ENCODE measurements at regions not wholly inside any gene's neighbourhood (a gene's known extent, or its start where the extent isn't known, plus 50 kb on each side); places are given as distances from the start of the nearest gene placed in this dataset.
A peak's percentile ranks its signal among the peaks of the same experiment; 100 is the strongest.

DNA sequence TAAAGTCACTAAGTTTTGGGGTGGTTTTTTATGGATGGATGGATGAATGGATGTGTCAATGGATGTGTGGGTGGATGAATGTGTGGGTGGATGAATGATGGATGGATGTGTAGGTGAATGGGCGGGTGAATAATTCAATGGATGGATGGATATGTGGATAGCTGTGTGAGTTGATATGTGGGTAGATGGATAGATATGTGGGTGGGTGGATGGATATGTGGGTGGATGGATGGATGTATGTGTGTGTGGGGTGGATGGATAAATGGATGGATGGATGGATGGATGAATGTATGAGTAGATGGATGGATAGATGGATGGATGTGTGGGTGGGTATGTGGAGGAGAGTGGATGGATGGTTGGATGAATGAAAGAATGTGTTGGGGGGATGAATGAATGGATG lies 310.1 kb upstream of the C16orf82 start:
- TF ChIP-seq, protein P1, sequence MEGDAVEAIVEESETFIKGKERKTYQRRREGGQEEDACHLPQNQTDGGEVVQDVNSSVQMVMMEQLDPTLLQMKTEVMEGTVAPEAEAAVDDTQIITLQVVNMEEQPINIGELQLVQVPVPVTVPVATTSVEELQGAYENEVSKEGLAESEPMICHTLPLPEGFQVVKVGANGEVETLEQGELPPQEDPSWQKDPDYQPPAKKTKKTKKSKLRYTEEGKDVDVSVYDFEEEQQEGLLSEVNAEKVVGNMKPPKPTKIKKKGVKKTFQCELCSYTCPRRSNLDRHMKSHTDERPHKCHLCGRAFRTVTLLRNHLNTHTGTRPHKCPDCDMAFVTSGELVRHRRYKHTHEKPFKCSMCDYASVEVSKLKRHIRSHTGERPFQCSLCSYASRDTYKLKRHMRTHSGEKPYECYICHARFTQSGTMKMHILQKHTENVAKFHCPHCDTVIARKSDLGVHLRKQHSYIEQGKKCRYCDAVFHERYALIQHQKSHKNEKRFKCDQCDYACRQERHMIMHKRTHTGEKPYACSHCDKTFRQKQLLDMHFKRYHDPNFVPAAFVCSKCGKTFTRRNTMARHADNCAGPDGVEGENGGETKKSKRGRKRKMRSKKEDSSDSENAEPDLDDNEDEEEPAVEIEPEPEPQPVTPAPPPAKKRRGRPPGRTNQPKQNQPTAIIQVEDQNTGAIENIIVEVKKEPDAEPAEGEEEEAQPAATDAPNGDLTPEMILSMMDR (IDR thresholded peaks at IDR 0.05; ENCODE audit: insufficient read depth, low read length, poor library complexity, severe bottlenecking): no peak
- no peak for DNase-seq (ENCODE audit: low read depth)
- no peaks in the 10 kb centered on the region for H3K36me3 ChIP-seq (ENCODE audit: control insufficient read depth, insufficient read depth, low read length)
- no peak overlapping the region for H3K4me3 ChIP-seq (ENCODE audit: low read depth, low read length)
- no peaks in the 10 kb centered on the region for H3K27me3 ChIP-seq (ENCODE audit: control insufficient read depth, insufficient read depth, low read length)

DNA sequence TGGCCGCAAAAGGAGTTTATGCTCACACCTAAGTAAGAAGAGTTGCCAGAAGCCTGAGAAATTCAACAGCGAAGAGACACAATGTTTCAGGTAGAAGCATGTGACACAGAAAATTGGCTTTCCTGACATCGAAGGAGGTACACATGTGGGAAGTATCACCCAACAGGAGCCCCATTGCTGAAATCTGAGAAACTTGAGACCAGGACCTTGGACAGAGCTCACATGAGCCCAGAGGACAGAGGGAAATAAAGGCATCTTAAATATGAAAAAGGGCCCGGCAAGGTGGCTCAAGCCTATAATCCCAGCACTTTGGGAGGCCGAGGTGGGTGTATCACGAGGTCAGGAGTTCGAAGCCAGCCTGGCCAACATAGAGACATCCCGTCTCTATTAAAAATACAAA lies 304.1 kb upstream of the C16orf82 start:
- Histone ChIP-seq H3K4me3 (ENCODE audit: low read depth, low read length) (no peak overlapping the region), H3K36me3 (ENCODE audit: control insufficient read depth, insufficient read depth, low read length) (no peaks in the 10 kb centered on the region), H3K27me3 (ENCODE audit: control insufficient read depth, insufficient read depth, low read length) (no peaks in the 10 kb centered on the region)
- TF ChIP-seq, protein P1 (IDR thresholded peaks at IDR 0.05; ENCODE audit: insufficient read depth, low read length, poor library complexity, severe bottlenecking): no peak
- DNase-seq (ENCODE audit: low read depth): no peak

DNA sequence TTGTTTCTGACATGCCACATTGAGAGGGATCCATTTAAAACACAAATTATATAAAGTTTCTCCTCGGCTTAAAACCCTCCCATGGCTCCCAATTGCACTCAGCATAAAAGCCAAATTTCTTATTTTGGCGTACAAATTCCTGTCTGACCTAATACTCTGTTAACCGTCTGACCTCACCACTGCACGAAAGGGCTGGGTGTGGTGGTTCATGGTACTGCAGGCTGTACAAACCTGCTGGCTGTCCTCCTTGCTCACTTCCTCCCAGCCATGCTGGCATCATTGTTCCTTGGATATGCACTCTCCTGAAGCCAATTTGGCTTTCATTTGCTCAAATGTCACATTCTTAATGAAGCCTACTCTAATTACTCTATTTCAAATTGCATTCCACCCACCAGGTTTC lies 301.6 kb upstream of the C16orf82 start:
- H3K27me3 ChIP-seq (ENCODE audit: control insufficient read depth, insufficient read depth, low read length): no peaks in the 10 kb centered on the region
- no peaks in the 10 kb centered on the region for H3K36me3 ChIP-seq (ENCODE audit: control insufficient read depth, insufficient read depth, low read length)
- TF ChIP-seq, protein P1 (IDR thresholded peaks at IDR 0.05; ENCODE audit: insufficient read depth, low read length, poor library complexity, severe bottlenecking): peak; percentile 13
- no peak for DNase-seq (ENCODE audit: low read depth)
- H3K4me3 ChIP-seq (ENCODE audit: low read depth, low read length): no peak overlapping the region

DNA sequence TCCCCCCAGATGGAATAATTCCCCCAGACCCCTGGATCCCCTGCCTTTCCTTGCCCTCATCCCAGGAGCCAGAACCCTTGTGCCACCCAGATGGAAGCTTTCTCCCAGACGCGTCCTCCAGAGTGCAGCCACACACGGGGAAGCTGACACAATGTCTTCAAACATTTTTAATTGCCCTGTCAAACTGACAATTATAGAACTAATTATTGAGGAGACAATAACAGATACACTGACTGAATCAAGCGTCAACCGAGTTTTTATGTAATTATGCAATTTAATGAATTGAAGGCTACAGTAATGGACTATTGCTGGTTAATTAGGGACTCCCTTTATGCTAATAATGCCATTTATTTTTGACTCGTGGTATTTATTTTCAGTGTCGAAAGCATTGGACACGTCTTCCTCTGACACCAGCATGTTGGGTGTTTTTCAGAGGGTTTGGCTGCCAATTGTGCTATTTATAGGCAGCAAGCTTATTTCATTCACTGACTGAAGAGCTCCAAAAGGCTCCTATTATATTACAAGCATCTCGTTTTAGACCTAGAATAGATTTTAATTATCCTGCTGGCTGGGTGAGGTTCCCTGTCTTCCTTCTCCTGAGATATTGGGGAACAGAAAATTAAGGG lies 298.2 kb upstream of the C16orf82 start:
- H3K36me3 ChIP-seq (ENCODE audit: control insufficient read depth, insufficient read depth, low read length): no peaks in the 10 kb centered on the region
- H3K27me3 ChIP-seq (ENCODE audit: control insufficient read depth, insufficient read depth, low read length): no peaks in the 10 kb centered on the region
- H3K4me3 ChIP-seq (ENCODE audit: low read depth, low read length): no peak overlapping the region
- no peak for DNase-seq (ENCODE audit: low read depth)
- TF ChIP-seq, protein P1 (IDR thresholded peaks at IDR 0.05; ENCODE audit: insufficient read depth, low read length, poor library complexity, severe bottlenecking): no peak

DNA sequence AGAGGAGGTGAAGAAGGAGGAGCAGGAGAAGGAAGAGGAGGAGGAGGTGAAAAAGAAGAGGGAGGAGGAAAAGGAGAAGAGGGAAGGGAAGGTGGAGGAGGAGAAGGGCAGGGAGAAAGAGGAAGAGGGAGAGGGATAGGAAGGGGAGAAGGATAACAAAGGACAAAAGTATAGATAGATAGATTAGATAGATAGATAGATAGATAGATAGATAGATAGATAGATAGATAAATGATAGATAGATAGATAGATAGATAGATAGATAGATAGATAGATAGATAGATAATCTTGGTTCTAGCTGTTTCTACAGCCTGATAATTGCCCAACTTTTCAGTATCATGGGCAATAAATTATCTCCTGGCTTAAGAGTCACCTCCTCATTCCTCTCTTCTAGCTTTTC lies 296.2 kb upstream of the C16orf82 start:
- TF ChIP-seq, protein P1 (IDR thresholded peaks at IDR 0.05; ENCODE audit: insufficient read depth, low read length, poor library complexity, severe bottlenecking): no peak
- DNase-seq (ENCODE audit: low read depth): no peak

DNA sequence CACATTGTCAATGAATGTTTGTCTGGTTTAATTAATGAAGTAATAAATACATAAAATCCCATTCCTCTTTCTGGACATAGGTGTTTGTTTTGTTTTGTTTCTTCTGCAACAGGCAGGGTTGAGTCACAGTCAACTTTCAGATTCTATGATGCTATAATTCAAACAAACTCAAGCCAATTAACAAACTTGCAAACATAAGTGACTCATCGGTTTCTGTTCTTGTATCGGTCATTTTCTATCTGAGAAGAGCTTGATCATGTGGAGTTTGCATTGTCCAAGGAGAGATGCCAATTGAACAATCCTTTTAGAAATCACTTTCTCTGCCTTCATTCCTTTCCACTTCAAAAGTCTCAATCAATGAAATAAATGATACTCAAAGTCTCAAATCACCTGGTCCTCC lies 294.2 kb upstream of the C16orf82 start:
- DNase-seq (ENCODE audit: low read depth): no peak
- Histone ChIP-seq H3K4me3 (ENCODE audit: low read depth, low read length) (no peak overlapping the region), H3K36me3 (ENCODE audit: control insufficient read depth, insufficient read depth, low read length) (no peaks in the 10 kb centered on the region), H3K27me3 (ENCODE audit: control insufficient read depth, insufficient read depth, low read length) (no peaks in the 10 kb centered on the region)
- TF ChIP-seq, protein P1 (IDR thresholded peaks at IDR 0.05; ENCODE audit: insufficient read depth, low read length, poor library complexity, severe bottlenecking): no peak

More for the DNA sequence above, 296.2 kb upstream of the C16orf82 start:
- no peaks in the 10 kb centered on the region for H3K27me3 ChIP-seq (ENCODE audit: control insufficient read depth, insufficient read depth, low read length)
- no peaks in the 10 kb centered on the region for H3K36me3 ChIP-seq (ENCODE audit: control insufficient read depth, insufficient read depth, low read length)
- no peak overlapping the region for H3K4me3 ChIP-seq (ENCODE audit: low read depth, low read length)
